Left lung (tissue), 4 donors: ENCODE measurements at regions not wholly inside any gene's neighbourhood (a gene's known extent, or its start where the extent isn't known, plus 50 kb on each side); places are given as distances from the start of the nearest gene placed in this dataset.

Source experiments
- ATAC-seq: fragments of 200-7000 bp; cut with Tn5 transposase; one replicate; pipeline ENCODE4 v1.9.1; 2020; ENCODE audit warnings: moderate library complexity
- DNase-seq, 4 donors: peaks; one replicate each; pipeline ENCODE4 v3.0.0-alpha.2; 2013 to 2020
- H3K27ac ChIP-seq, 2 donors: fragments of 200-600 bp; sonication (generic) in 1 of 2; one replicate each; pipeline versions ENCODE4 v1.5.0 to v1.8.0; 2020 to 2021
- H3K27me3 ChIP-seq, 2 donors: fragments of 200-600 bp; sonication (generic) in 1 of 2; one replicate each; pipeline versions ENCODE4 v1.5.0 to v1.8.0; 2020 to 2021
- H3K36me3 ChIP-seq, 2 donors: fragments of 200-600 bp; sonication (generic) in 1 of 2; one replicate each; pipeline versions ENCODE4 v1.5.0 to v1.8.0; 2020 to 2021
- H3K4me1 ChIP-seq, 2 donors: fragments of 200-600 bp; one replicate each; pipeline ENCODE4 v1.8.0; 2021
- H3K4me3 ChIP-seq, 2 donors: fragments of 200-600 bp; sonication (generic) in 1 of 2; one replicate each; pipeline versions ENCODE4 v1.5.0 to v1.8.0; 2020 to 2021; ENCODE audit warnings: mild to moderate bottlenecking in 1 of 2
- H3K9me3 ChIP-seq, 2 donors: fragments of 200-600 bp; sonication (generic) in 1 of 2; one replicate each; pipeline versions ENCODE4 v1.5.0 to v1.8.0; 2020 to 2021
- intact Hi-C, 2 donors: fragments of 100-400 bp; cut with DNase I; formaldehyde crosslinking; loops; one replicate each; pipeline versions ENCODE4 v1.11.2 to v1.14.2; 2022
- TF ChIP-seq, protein P1 (sequence below), 2 donors: fragments of 200-600 bp; sonication (generic) in 1 of 2; IDR thresholded peaks; one replicate each; pipeline versions ENCODE4 v1.5.0 to v1.8.0; 2021; ENCODE audit warnings: antibody characterized with exemption in 2 of 2
- donor health status: DM: no; HTN: yes; CAD: no.
- donor health status: DM: no; HTN: no; CAD: no.

DNA sequence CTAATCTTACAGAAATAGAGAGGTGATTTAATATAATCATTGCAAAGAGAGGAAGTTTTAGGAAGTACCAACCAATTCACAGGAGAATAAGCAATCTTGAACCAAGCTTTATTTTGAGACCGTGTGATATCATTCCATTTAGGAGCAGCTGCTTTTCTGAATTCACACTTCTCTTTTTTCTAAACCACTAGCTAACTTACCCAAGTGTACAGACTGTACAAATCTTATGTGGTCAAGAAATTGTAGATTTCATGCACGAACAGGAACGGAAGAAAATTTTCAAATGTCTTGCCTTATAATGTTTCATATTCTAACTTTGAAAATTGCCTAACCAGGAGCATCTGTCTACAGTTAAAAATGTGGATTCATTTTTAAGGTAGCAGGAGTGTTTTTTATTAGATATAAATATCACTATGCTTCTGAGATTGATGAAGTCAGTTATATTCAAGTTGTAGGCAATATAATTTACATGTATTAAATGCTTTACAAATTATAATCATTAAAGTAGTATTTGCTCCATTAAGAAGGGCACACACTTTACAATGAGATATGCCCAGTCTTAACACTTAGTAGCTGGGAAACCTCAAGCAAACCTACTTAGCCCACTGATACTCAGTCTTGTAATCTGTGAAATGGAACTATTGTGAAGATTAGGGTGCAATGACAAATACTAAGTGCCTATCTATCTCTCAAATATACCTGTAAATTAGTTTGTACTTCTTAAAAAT lies 86.7 kb upstream of the FOXN2 start:
- peaks cover 0 to 22% of the 10 kb centered on the region in 2 donors for H3K4me1 ChIP-seq
- no peak overlapping the region for H3K4me3 ChIP-seq
- TF ChIP-seq, protein P1, sequence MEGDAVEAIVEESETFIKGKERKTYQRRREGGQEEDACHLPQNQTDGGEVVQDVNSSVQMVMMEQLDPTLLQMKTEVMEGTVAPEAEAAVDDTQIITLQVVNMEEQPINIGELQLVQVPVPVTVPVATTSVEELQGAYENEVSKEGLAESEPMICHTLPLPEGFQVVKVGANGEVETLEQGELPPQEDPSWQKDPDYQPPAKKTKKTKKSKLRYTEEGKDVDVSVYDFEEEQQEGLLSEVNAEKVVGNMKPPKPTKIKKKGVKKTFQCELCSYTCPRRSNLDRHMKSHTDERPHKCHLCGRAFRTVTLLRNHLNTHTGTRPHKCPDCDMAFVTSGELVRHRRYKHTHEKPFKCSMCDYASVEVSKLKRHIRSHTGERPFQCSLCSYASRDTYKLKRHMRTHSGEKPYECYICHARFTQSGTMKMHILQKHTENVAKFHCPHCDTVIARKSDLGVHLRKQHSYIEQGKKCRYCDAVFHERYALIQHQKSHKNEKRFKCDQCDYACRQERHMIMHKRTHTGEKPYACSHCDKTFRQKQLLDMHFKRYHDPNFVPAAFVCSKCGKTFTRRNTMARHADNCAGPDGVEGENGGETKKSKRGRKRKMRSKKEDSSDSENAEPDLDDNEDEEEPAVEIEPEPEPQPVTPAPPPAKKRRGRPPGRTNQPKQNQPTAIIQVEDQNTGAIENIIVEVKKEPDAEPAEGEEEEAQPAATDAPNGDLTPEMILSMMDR (IDR thresholded peaks at IDR 0.05), result no peak
- ATAC-seq (peak; percentile 68), DNase-seq (peak in 1 of 4 donors; percentile 43)
- H3K27me3 ChIP-seq, result no peaks in the 10 kb centered on the region
- peak overlapping the region in 1 of 2 donors; percentile 62 for H3K27ac ChIP-seq
- H3K9me3 ChIP-seq, result no peaks in the 10 kb centered on the region
- no peaks in the 10 kb centered on the region for H3K36me3 ChIP-seq
- intact Hi-C loops, result no loop called here

DNA sequence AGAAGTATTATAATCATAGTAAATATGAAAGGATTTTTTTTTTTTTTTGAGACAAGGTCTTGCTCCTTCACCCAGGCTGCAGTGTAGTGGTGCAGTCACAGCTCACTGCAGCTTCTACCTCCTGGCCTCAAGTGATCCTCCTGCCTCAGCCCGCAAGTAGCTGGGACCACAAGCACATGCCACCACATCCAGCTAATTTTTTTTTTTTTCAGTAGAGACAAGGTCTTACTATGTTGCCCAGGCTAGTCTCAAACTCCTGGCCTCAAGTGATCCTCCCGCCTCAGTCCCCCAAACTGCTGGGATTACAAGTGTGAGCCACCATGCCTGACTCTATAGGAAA lies 86.2 kb upstream of the FOXN2 start:
- intact Hi-C loops, result no loop called here
- peaks cover 0 to 22% of the 10 kb centered on the region in 2 donors for H3K4me1 ChIP-seq
- H3K27me3 ChIP-seq, result no peaks in the 10 kb centered on the region
- H3K36me3 ChIP-seq, result no peaks in the 10 kb centered on the region
- H3K4me3 ChIP-seq, result no peak overlapping the region
- TF ChIP-seq, protein P1 (IDR thresholded peaks at IDR 0.05), result no peak
- H3K9me3 ChIP-seq, result no peaks in the 10 kb centered on the region
- peak overlapping the region in 1 of 2 donors; percentile 62 for H3K27ac ChIP-seq
- ATAC-seq, result no peak
- DNase-seq, result no peak

DNA sequence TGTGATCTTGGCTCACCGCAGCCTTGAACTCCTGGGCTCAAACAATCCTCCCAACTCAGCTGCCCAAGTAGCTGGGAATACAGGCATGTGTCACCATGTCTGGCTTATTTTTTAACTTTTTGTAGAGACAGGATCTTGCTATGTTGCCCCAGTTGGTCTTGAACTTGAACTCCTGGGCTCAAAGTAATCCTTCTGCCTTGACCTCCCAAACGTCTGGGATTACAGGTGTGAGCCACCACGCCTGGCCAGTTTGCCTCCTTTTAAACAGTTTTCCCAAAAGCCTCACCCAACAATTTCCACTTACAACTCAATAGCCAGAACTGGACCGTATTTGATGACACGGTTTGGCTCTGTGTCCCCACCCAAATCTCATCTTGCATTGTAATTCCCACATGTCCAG lies 85.4 kb upstream of the FOXN2 start:
- DNase-seq (no peak), ATAC-seq (no peak)
- Histone ChIP-seq H3K4me1 (peaks cover 0 to 22% of the 10 kb centered on the region in 2 donors), H3K4me3 (no peak overlapping the region), H3K27me3 (no peaks in the 10 kb centered on the region), H3K36me3 (no peaks in the 10 kb centered on the region), H3K27ac (peak overlapping the region in 1 of 2 donors; percentile 62), H3K9me3 (no peaks in the 10 kb centered on the region)
- TF ChIP-seq, protein P1 (IDR thresholded peaks at IDR 0.05), result no peak
- intact Hi-C loops, result no loop called here

DNA sequence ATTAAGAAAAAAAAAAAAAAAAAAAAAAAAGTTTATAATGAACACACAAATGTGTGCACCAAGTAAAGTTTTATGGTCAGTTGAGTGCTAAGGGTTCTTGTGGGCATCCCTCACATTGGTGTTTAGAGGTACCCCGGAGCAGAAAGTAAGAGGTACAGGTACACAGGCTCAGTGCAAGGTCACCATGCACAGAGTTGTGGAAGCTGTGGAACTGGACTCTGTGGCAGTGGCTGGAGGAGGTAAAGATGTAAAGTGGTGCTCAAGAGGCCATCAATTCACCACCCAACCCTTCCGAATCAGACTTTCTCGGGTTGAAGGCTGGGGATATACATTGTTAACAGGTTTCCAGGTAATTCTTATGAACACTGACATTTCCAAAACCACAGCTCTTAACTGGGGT lies 83.6 kb upstream of the FOXN2 start:
- no peak for ATAC-seq
- intact Hi-C loops, result no loop called here

DNA sequence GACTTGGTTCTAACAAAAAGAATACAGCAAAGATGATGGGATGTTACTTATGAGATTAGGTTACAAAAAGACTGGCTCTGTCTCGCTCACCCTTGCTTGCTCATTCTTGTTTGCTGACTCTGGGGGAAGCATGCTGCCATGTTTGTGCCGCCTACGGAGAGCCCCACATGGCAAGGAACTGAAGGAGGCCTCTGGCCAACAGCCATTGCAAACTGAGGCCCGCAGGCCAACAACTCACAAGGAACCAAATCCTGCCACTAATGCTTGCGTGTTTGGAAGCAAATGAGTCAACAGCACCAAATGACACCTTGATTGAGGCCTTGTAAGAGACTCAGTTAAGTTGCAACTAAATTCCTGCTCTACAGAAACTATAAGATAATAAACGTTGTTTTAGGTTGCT lies 82.1 kb upstream of the FOXN2 start:
- Histone ChIP-seq H3K4me3 (no peak overlapping the region), H3K4me1 (peaks cover 0 to 13% of the 10 kb centered on the region in 2 donors), H3K27ac (no peak overlapping the region), H3K27me3 (no peaks in the 10 kb centered on the region), H3K9me3 (no peaks in the 10 kb centered on the region), H3K36me3 (no peaks in the 10 kb centered on the region)
- intact Hi-C loops, result no loop called here
- TF ChIP-seq, protein P1 (IDR thresholded peaks at IDR 0.05), result no peak
- DNase-seq, result no peak
- no peak for ATAC-seq

More for the DNA sequence above, 83.6 kb upstream of the FOXN2 start:
- Histone ChIP-seq H3K36me3 (no peaks in the 10 kb centered on the region), H3K4me1 (peaks cover 0 to 22% of the 10 kb centered on the region in 2 donors), H3K27ac (no peak overlapping the region), H3K9me3 (no peaks in the 10 kb centered on the region), H3K4me3 (no peak overlapping the region), H3K27me3 (no peaks in the 10 kb centered on the region)
- TF ChIP-seq, protein P1 (IDR thresholded peaks at IDR 0.05), result no peak
- no peak for DNase-seq
